H9 (cell line): ENCODE measurements at regions not wholly inside any gene's neighbourhood (a gene's known extent, or its start where the extent isn't known, plus 50 kb on each side); places are given as distances from the start of the nearest gene placed in this dataset.

Source experiments
- DNase-seq: peaks from one replicate; pipeline ENCODE4 v3.0.0-alpha.2; 2017
- H2AFZ ChIP-seq: one replicate; pipeline ENCODE4 v1.6.1; 2013; ENCODE audit warnings: mild to moderate bottlenecking, low read length, control low read depth, moderate library complexity
- H2AK5ac ChIP-seq: 2 replicates; pipeline ENCODE4 v1.6.1; 2013; ENCODE audit warnings: low read length, control low read depth, mixed read lengths; ENCODE audit not compliant: insufficient read length
- H2BK120ac ChIP-seq: one replicate; pipeline ENCODE4 v1.6.1; 2013; ENCODE audit warnings: low read depth, mild to moderate bottlenecking, low read length, control low read depth, inconsistent platforms; ENCODE audit not compliant: poor library complexity, severe bottlenecking
- H2BK12ac ChIP-seq: 2 replicates; pipeline ENCODE4 v1.6.1; 2013; ENCODE audit warnings: low read length, control low read depth, mixed read lengths, low read depth; ENCODE audit not compliant: insufficient read length
- H2BK15ac ChIP-seq: 2 replicates; pipeline ENCODE4 v1.6.1; 2013; ENCODE audit warnings: low read depth, low read length, control low read depth
- H2BK20ac ChIP-seq: one replicate; pipeline ENCODE4 v1.6.1; 2013; ENCODE audit warnings: low read depth, mild to moderate bottlenecking, low read length, control low read depth, inconsistent platforms; ENCODE audit not compliant: poor library complexity, severe bottlenecking
- H2BK5ac ChIP-seq: 2 replicates; pipeline ENCODE4 v1.6.1; 2013; ENCODE audit warnings: low read length, control low read depth, mixed read lengths; ENCODE audit not compliant: insufficient read length
- H3K14ac ChIP-seq: 2 replicates; pipeline ENCODE4 v1.6.1; 2013; ENCODE audit warnings: low read length, control low read depth; ENCODE audit not compliant: insufficient read depth
- H3K18ac ChIP-seq: 2 replicates; pipeline ENCODE4 v1.6.1; 2013; ENCODE audit warnings: low read depth, mild to moderate bottlenecking, mixed read lengths, low read length, control low read depth; ENCODE audit not compliant: insufficient read length
- H3K23ac ChIP-seq: 2 replicates; pipeline ENCODE4 v1.6.1; 2013; ENCODE audit warnings: low read length, control low read depth, mixed read lengths, low read depth; ENCODE audit not compliant: insufficient read length
- H3K23me2 ChIP-seq: 2 replicates; pipeline ENCODE4 v1.6.1; 2013; ENCODE audit warnings: low read depth, mild to moderate bottlenecking, mixed read lengths, low read length, control low read depth; ENCODE audit not compliant: insufficient read length, poor library complexity, severe bottlenecking
- H3K27ac ChIP-seq: 2 replicates; pipeline ENCODE4 v1.5.1; 2013; ENCODE audit warnings: low read length, control low read depth, mixed read lengths, low read depth; ENCODE audit not compliant: insufficient read length
- H3K27me3 ChIP-seq: 2 replicates; pipeline ENCODE4 v1.6.1; 2013; ENCODE audit warnings: low read length, control low read depth, inconsistent platforms; ENCODE audit not compliant: insufficient read depth
- H3K4ac ChIP-seq: 2 replicates; pipeline ENCODE4 v1.6.1; 2013; ENCODE audit warnings: low read depth, mild to moderate bottlenecking, control low read depth, inconsistent platforms, low read length, moderate library complexity
- H3K4me1 ChIP-seq: 2 replicates; pipeline ENCODE4 v1.6.1; 2013; ENCODE audit warnings: low read length, control low read depth, inconsistent platforms; ENCODE audit not compliant: insufficient read depth
- H3K4me2 ChIP-seq: 2 replicates; pipeline ENCODE4 v1.6.1; 2013; ENCODE audit warnings: low read length, control low read depth, mixed read lengths; ENCODE audit not compliant: insufficient read length, insufficient read depth
- H3K56ac ChIP-seq: 2 replicates; pipeline ENCODE4 v1.6.1; 2013; ENCODE audit warnings: low read depth, mild to moderate bottlenecking, mixed read lengths, low read length, control low read depth; ENCODE audit not compliant: insufficient read length
- H3K79me1 ChIP-seq: 2 replicates; pipeline ENCODE4 v1.6.1; 2013; ENCODE audit warnings: low read depth, mild to moderate bottlenecking, moderate library complexity, low read length, control low read depth, inconsistent platforms; ENCODE audit not compliant: insufficient read depth, poor library complexity, severe bottlenecking
- H3K79me2 ChIP-seq: 2 replicates; pipeline ENCODE4 v1.6.1; 2013; ENCODE audit warnings: low read length, control low read depth, inconsistent platforms; ENCODE audit not compliant: insufficient read depth
- H3K9ac ChIP-seq: 2 replicates; pipeline ENCODE4 v1.6.1; 2013; ENCODE audit warnings: low read length, control low read depth, mixed read lengths; ENCODE audit not compliant: insufficient read length; ENCODE audit errors: extremely low read depth
- H3K9me3 ChIP-seq: one replicate; pipeline ENCODE4 v1.6.1; 2013; ENCODE audit warnings: low read depth, low read length, inconsistent platforms; ENCODE audit not compliant: control insufficient read depth
- H3T11ph ChIP-seq: one replicate; pipeline ENCODE4 v1.6.1; 2013; ENCODE audit warnings: mild to moderate bottlenecking, low read length, control low read depth, inconsistent platforms
- H4K20me1 ChIP-seq: one replicate; pipeline ENCODE4 v1.6.1; 2013; ENCODE audit not compliant: control insufficient read depth, insufficient read length, insufficient read depth
- H4K5ac ChIP-seq: 2 replicates; pipeline ENCODE4 v1.6.1; 2013; ENCODE audit warnings: low read depth, mild to moderate bottlenecking, mixed read lengths, low read length, control low read depth; ENCODE audit not compliant: insufficient read length
- H4K8ac ChIP-seq: replicated peaks from 2 replicates; pipeline ENCODE4 v1.6.1; 2013; ENCODE audit warnings: low read length, control low read depth, mixed read lengths, low read depth; ENCODE audit not compliant: insufficient read length
- H4K91ac ChIP-seq: 2 replicates; pipeline ENCODE4 v1.6.1; 2013; ENCODE audit warnings: low read depth, mild to moderate bottlenecking, moderate library complexity, mixed read lengths, low read length, control low read depth; ENCODE audit not compliant: insufficient read length
- H3K27ac Mint-ChIP-seq, 3 experiments: 2 replicates in 2 of 3; 3 replicates in 1 of 3; pipeline ENCODE4 v1.8.0; 2020 to 2021; ENCODE audit warnings: mixed read lengths in 3 of 3, mild to moderate bottlenecking in 1 of 3, moderate library complexity in 1 of 3
- H3K27me3 Mint-ChIP-seq: 2 replicates; pipeline ENCODE4 v1.8.0; 2021; ENCODE audit warnings: low read depth, mild to moderate bottlenecking, moderate library complexity, mixed read lengths
- H3K36me3 Mint-ChIP-seq, 3 experiments: 2 replicates in 2 of 3; 3 replicates in 1 of 3; pipeline ENCODE4 v1.8.0; 2020 to 2021; ENCODE audit warnings: low read depth in 3 of 3, mixed read lengths in 3 of 3; ENCODE audit not compliant: insufficient read depth in 1 of 3
- H3K4me1 Mint-ChIP-seq, 2 experiments: 2 replicates each; pipeline ENCODE4 v1.8.0; 2020; ENCODE audit warnings: mixed read lengths in 2 of 2
- H3K4me3 Mint-ChIP-seq, 2 experiments: 2 replicates in 1 of 2; 3 replicates in 1 of 2; pipeline ENCODE4 v1.8.0; 2020 to 2021; ENCODE audit warnings: mild to moderate bottlenecking in 2 of 2, mixed read lengths in 2 of 2, moderate library complexity in 1 of 2
- H3K9me3 Mint-ChIP-seq, 2 experiments: 2 replicates in 1 of 2; 3 replicates in 1 of 2; pipeline ENCODE4 v1.8.0; 2020; ENCODE audit warnings: mild to moderate bottlenecking in 2 of 2, mixed read lengths in 2 of 2, moderate library complexity in 1 of 2
- CTCF ChIP-seq: fragments of 200-600 bp; sonication (generic); conservative IDR thresholded peaks from 3 replicates; pipeline ENCODE4 v1.8.0; 2021; ENCODE audit warnings: antibody characterized with exemption, mild to moderate bottlenecking
- WGBS: extraction: QIAGEN DNeasy Blood & Tissue Kit; methylation state at CpG from one replicate; pipeline ENCODE4 v1.1.7; 2013; ENCODE audit warnings: missing lambda C conversion rate, low lambda C conversion rate, mixed read lengths; ENCODE audit not compliant: insufficient read length; ENCODE audit errors: extremely low coverage; 5-methylcytosine and 5-hydroxymethylcytosine counted together

GRCh38 chr2:58920001-58920400, 678.9 kb upstream of the FANCL start:
- H4K8ac ChIP-seq, result no peak overlapping the region
- DNase-seq, result no peak
- H2AFZ ChIP-seq, result no peak overlapping the region
- H3K79me2 ChIP-seq, result no peaks in the 10 kb centered on the region
- H2AK5ac ChIP-seq, result no peak overlapping the region
- Mint-ChIP-seq H3K4me3 (no peak overlapping the region), H3K9me3 (no peaks in the 10 kb centered on the region), H3K27ac (no peak overlapping the region), H3K4me1 (peaks cover 8% of the 10 kb centered on the region in 2 experiments), H3K36me3 (no peaks in the 10 kb centered on the region), H3K27me3 (no peaks in the 10 kb centered on the region)
- no peak overlapping the region for H3K18ac ChIP-seq
- H2BK5ac ChIP-seq, result no peak overlapping the region
- H3K4me1 ChIP-seq, result 0 out of 2 replicates have a peak, but pooled peaks cover 5% of the 10 kb centered on the region
- H4K20me1 ChIP-seq, result no peaks in the 10 kb centered on the region
- no peaks in the 10 kb centered on the region for H3K27me3 ChIP-seq
- no peak overlapping the region for H4K91ac ChIP-seq
- TF ChIP-seq CTCF, result no peak
- H2BK12ac ChIP-seq, result no peak overlapping the region
- H2BK20ac ChIP-seq, result no peak overlapping the region
- H3K23ac ChIP-seq, result no peak overlapping the region
- no peak overlapping the region for H2BK120ac ChIP-seq
- H3K4ac ChIP-seq, result no peak overlapping the region
- no peak overlapping the region for H3T11ph ChIP-seq
- no peak overlapping the region for H3K4me2 ChIP-seq
- H4K5ac ChIP-seq, result no peak overlapping the region
- WGBS, result no CpG with 5 or more reads among the region's 2 CpGs
- no peak overlapping the region for H2BK15ac ChIP-seq
- H3K27ac ChIP-seq, result no peak overlapping the region
- no peak overlapping the region for H3K14ac ChIP-seq
- H3K9ac ChIP-seq, result no peak overlapping the region
- H3K79me1 ChIP-seq, result no peaks in the 10 kb centered on the region
- H3K56ac ChIP-seq, result no peak overlapping the region
- H3K9me3 ChIP-seq, result no peaks in the 10 kb centered on the region
- H3K23me2 ChIP-seq, result no peaks in the 10 kb centered on the region
